Astrocyte (in vitro differentiated cells and primary cell): ENCODE measurements at regions not wholly inside any gene's neighbourhood (a gene's known extent, or its start where the extent isn't known, plus 50 kb on each side); places are given as distances from the start of the nearest gene placed in this dataset.

ENCODE experiments used
- CTCF ChIP-seq: IDR thresholded peaks from 2 replicates; pipeline ENCODE4 v1.5.1; 2011; ENCODE audit warnings: low read depth, mild to moderate bottlenecking, inconsistent platforms, low read length, moderate library complexity; ENCODE audit not compliant: insufficient read depth
- EZH2 ChIP-seq: IDR thresholded peaks from 2 replicates; pipeline ENCODE4 v1.6.1; 2012; ENCODE audit warnings: mild to moderate bottlenecking, low read length, inconsistent platforms; ENCODE audit not compliant: insufficient read depth

- TF ChIP-seq CTCF (no peak), EZH2 (no peak)
Observed at GRCh38 chr1:55639526-55639925, 424.4 kb upstream of the USP24 start.
